ENCODE measurements at regions not wholly inside any gene's neighbourhood (a gene's known extent, or its start where the extent isn't known, plus 50 kb on each side); places are given as distances from the start of the nearest gene placed in this dataset.

DNA sequence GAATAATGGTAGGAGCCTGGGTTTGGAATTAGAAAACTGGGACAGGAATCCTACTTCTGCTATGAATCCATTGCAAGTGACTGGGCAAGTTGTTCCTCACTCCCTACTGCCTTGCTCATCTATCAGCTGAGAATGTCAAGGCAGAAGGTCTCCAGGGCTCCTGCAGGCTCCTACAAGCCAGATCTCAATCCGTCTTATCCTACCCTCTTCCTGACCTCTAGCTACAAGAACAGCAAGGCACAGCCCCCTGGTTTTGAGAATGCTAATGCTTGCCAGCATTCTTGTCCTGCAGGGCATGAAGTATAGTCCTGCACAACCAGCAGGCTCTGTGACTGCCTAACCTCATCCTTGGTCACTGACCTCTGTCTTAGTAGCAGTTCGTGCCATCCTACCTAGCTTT is 141.9 kb upstream of the TNP1 start:
- TF ChIP-seq, protein P1, sequence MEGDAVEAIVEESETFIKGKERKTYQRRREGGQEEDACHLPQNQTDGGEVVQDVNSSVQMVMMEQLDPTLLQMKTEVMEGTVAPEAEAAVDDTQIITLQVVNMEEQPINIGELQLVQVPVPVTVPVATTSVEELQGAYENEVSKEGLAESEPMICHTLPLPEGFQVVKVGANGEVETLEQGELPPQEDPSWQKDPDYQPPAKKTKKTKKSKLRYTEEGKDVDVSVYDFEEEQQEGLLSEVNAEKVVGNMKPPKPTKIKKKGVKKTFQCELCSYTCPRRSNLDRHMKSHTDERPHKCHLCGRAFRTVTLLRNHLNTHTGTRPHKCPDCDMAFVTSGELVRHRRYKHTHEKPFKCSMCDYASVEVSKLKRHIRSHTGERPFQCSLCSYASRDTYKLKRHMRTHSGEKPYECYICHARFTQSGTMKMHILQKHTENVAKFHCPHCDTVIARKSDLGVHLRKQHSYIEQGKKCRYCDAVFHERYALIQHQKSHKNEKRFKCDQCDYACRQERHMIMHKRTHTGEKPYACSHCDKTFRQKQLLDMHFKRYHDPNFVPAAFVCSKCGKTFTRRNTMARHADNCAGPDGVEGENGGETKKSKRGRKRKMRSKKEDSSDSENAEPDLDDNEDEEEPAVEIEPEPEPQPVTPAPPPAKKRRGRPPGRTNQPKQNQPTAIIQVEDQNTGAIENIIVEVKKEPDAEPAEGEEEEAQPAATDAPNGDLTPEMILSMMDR (IDR thresholded peaks at IDR 0.05): no peak

DNA sequence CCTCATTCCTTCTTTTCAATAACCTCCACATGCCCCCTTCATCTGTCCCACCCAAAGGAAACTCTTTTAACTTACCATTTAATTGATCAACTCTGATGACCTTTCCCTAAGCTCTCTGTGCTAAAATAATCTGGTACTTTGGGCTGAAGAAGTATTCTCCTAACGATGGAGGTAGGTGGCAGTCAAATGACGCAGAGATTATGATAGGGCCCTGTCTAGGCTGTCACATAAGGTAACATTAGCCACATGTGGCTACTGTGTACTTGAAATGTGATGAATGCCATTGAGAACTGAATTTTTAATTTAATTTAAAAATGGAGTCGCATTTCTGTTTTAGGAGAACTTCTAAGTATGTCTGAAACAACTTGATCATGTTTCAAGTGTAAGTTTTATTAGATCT is 140.5 kb upstream of the TNP1 start:
- peaks cover 4 to 16% (median 10%) of the 10 kb centered on the region in 3 donors for H3K27me3 Mint-ChIP-seq (ENCODE audit: low read depth in 3 of 3)
- H3K79me2 ChIP-seq (ENCODE audit: insufficient read depth, low read length): no peaks in the 10 kb centered on the region
- no peak overlapping the region for H2AFZ ChIP-seq (ENCODE audit: insufficient read depth, low read depth, low read length, poor library complexity, severe bottlenecking)
- H3K4me3 ChIP-seq (replicated peaks in 1 of 3; ENCODE audit: low read depth in 2 of 3, low read length in 3 of 3): no peak overlapping the region
- H3K4me2 ChIP-seq (replicated peaks; ENCODE audit: extremely low read depth, low read length, poor library complexity, severe bottlenecking): no peak overlapping the region
- no peaks in the 10 kb centered on the region for H3K4me1 Mint-ChIP-seq
- no peak overlapping the region for H3K27ac Mint-ChIP-seq
- H4K20me1 ChIP-seq (ENCODE audit: insufficient read depth, low read length): no peaks in the 10 kb centered on the region
- no peaks in the 10 kb centered on the region for H3K9me3 ChIP-seq (replicated peaks in 1 of 2; ENCODE audit: control insufficient read depth in 1 of 2, insufficient read depth in 1 of 2, low read length in 2 of 2)
- no peaks in the 10 kb centered on the region for H3K36me3 Mint-ChIP-seq
- H3K4me1 ChIP-seq (ENCODE audit: control insufficient read depth in 1 of 2, insufficient read depth in 2 of 2, low read length in 2 of 2): no peaks in the 10 kb centered on the region
- TF ChIP-seq, protein P1 (IDR thresholded peaks at IDR 0.05): no peak
- intact Hi-C loops (cut with micrococcal nuclease): no loop called here
- no peak overlapping the region for H3K4me3 Mint-ChIP-seq
- no peaks in the 10 kb centered on the region for H3K36me3 ChIP-seq (replicated peaks in 1 of 2; ENCODE audit: control insufficient read depth in 1 of 2, insufficient read depth in 2 of 2, low read length in 2 of 2)
- H3K27ac ChIP-seq (ENCODE audit: low read depth in 1 of 2, low read length in 2 of 2): no peak overlapping the region
- 75% methylated on average over 2 of the region's 3 CpGs for WGBS (ENCODE audit: insufficient coverage)
- no peak overlapping the region for H3K9ac ChIP-seq (ENCODE audit: insufficient read depth, low read length, poor library complexity, severe bottlenecking)
- no peak for DNase-seq
- peaks cover 3 to 5% of the 10 kb centered on the region in 2 donors for H3K27me3 ChIP-seq (ENCODE audit: control insufficient read depth in 2 of 2, insufficient read depth in 2 of 2, low read length in 2 of 2)
- H3K9me3 Mint-ChIP-seq: peaks cover 0 to 2% (median 0%) of the 10 kb centered on the region in 7 donors

More for the DNA sequence above, 141.9 kb upstream of the TNP1 start:
- Histone ChIP-seq H4K20me1 (ENCODE audit: insufficient read depth, low read length) (no peaks in the 10 kb centered on the region), H2AFZ (ENCODE audit: insufficient read depth, low read depth, low read length, poor library complexity, severe bottlenecking) (no peak overlapping the region), H3K27ac (ENCODE audit: low read depth in 1 of 2, low read length in 2 of 2) (no peak overlapping the region), H3K36me3 (replicated peaks in 1 of 2; ENCODE audit: control insufficient read depth in 1 of 2, insufficient read depth in 2 of 2, low read length in 2 of 2) (no peaks in the 10 kb centered on the region), H3K4me2 (replicated peaks; ENCODE audit: extremely low read depth, low read length, poor library complexity, severe bottlenecking) (no peak overlapping the region), H3K9ac (ENCODE audit: insufficient read depth, low read length, poor library complexity, severe bottlenecking) (no peak overlapping the region), H3K79me2 (ENCODE audit: insufficient read depth, low read length) (no peaks in the 10 kb centered on the region), H3K9me3 (replicated peaks in 1 of 2; ENCODE audit: control insufficient read depth in 1 of 2, insufficient read depth in 1 of 2, low read length in 2 of 2) (no peaks in the 10 kb centered on the region), H3K4me1 (ENCODE audit: control insufficient read depth in 1 of 2, insufficient read depth in 2 of 2, low read length in 2 of 2) (no peaks in the 10 kb centered on the region), H3K27me3 (ENCODE audit: control insufficient read depth in 2 of 2, insufficient read depth in 2 of 2, low read length in 2 of 2) (peaks cover 0 to 3% of the 10 kb centered on the region in 2 donors), H3K4me3 (replicated peaks in 1 of 3; ENCODE audit: low read depth in 2 of 3, low read length in 3 of 3) (no peak overlapping the region)
- 93% methylated on average over 1 of the region's 2 CpGs for WGBS (ENCODE audit: insufficient coverage)
- Mint-ChIP-seq H3K36me3 (no peaks in the 10 kb centered on the region), H3K4me1 (no peaks in the 10 kb centered on the region), H3K27me3 (ENCODE audit: low read depth in 3 of 3) (peaks cover 3 to 14% (median 6%) of the 10 kb centered on the region in 3 donors), H3K9me3 (peaks cover 0 to 2% (median 0%) of the 10 kb centered on the region in 7 donors), H3K4me3 (no peak overlapping the region), H3K27ac (no peak overlapping the region)
- intact Hi-C loops (cut with micrococcal nuclease): no loop called here
- no peak for DNase-seq

Data from CD14-positive monocyte (primary cell).